K562 (cell line): ENCODE measurements at regions not wholly inside any gene's neighbourhood (a gene's known extent, or its start where the extent isn't known, plus 50 kb on each side); places are given as distances from the start of the nearest gene placed in this dataset.

ENCODE experiments used
- ATAC-seq: fragments of 200-7000 bp; cut with Tn5 transposase; 3 replicates; pipeline ENCODE4 v1.9.1; 2020; ENCODE audit warnings: moderate library complexity
- BruUV-seq: library from RNA; stranded (reverse); fragments of 400-500 nt; replicated peaks from 2 replicates; lab custom pipeline; 2021; lab: Mats Ljungman, UMichigan
- CTCF ChIA-PET: fragments of 300-600 bp; formaldehyde crosslinking; extraction: SDS; loops from one replicate; lab custom pipeline; 2021; ENCODE audit warnings: low intra/inter-chr PET ratio; lab: Yijun Ruan, JAX
- POLR2A ChIA-PET: fragments of 300-600, 350-650 bp; sonication (Branson Sonifier 250); formaldehyde crosslinking; extraction: SDS; loops from one replicate; lab custom pipeline; 2021; ENCODE audit warnings: antibody characterized with exemption, inconsistent platforms; lab: Yijun Ruan, JAX
- DNase-seq, 4 experiments: peaks; one replicate each; pipeline versions ENCODE4 v3.0.0 to v3.0.0-alpha.2; 2011 to 2018; ENCODE audit warnings: low spot score in 3 of 4, mixed read lengths in 3 of 4; ENCODE audit errors: extremely low read depth in 1 of 4
- FAIRE-seq: peaks from 2 replicates; lab custom pipeline; 2011; peaks lifted over from hg19 to GRCh38; lab: Jason Lieb, UNC
- H2AFZ ChIP-seq: 2 replicates; pipeline ENCODE4 v1.6.0; 2011; ENCODE audit warnings: low read depth, low read length, control low read depth, inconsistent platforms
- H3K27ac ChIP-seq: fragments of 200-600 bp; 3 replicates; pipeline ENCODE4 v1.8.0; 2011; ENCODE audit warnings: low read depth, mild to moderate bottlenecking, control low read depth, inconsistent platforms, low read length, moderate library complexity, mixed read lengths; ENCODE audit errors: extremely low read depth
- H3K27me3 ChIP-seq, 2 experiments: fragments of 300-600 bp in 1 of 2; 2 replicates in 1 of 2; 3 replicates in 1 of 2; pipeline versions ENCODE4 v1.6.0 to v1.8.0; 2011; ENCODE audit warnings: inconsistent platforms in 2 of 2, low read length in 2 of 2, mild to moderate bottlenecking in 1 of 2, mixed read lengths in 1 of 2, moderate library complexity in 1 of 2; ENCODE audit not compliant: control insufficient read depth in 2 of 2, insufficient read depth in 2 of 2
- H3K36me3 ChIP-seq: fragments of 300-600 bp; 3 replicates; pipeline ENCODE4 v1.8.0; 2011; ENCODE audit warnings: mild to moderate bottlenecking, low read length, inconsistent platforms; ENCODE audit not compliant: control insufficient read depth, insufficient read depth
- H3K4me1 ChIP-seq, 2 experiments: fragments of 200-600 bp in 1 of 2; replicated peaks in 1 of 2; 2 replicates in 1 of 2; 3 replicates in 1 of 2; pipeline versions ENCODE4 v1.5.1 to v1.8.0; 2011; ENCODE audit warnings: inconsistent platforms in 2 of 2, low read length in 2 of 2, mild to moderate bottlenecking in 1 of 2, mixed read lengths in 1 of 2, moderate library complexity in 1 of 2; ENCODE audit not compliant: control insufficient read depth in 2 of 2, insufficient read depth in 2 of 2
- H3K4me2 ChIP-seq: 2 replicates; pipeline ENCODE4 v1.6.1; 2011; ENCODE audit warnings: low read length, control low read depth, inconsistent platforms, mixed read lengths; ENCODE audit not compliant: insufficient read depth
- H3K4me3 ChIP-seq: fragments of 200-600 bp; sonication (generic), shearing (Covaris generic); 2 replicates; pipeline ENCODE4 v1.5.1; 2016; ENCODE audit warnings: control low read depth, inconsistent platforms
- H3K79me2 ChIP-seq: fragments of 200-600 bp; 3 replicates; pipeline ENCODE4 v1.8.0; 2011; ENCODE audit warnings: low read length, inconsistent platforms; ENCODE audit not compliant: control insufficient read depth, insufficient read depth
- H3K9ac ChIP-seq, 2 experiments: 2 replicates each; pipeline versions ENCODE4 v1.6.0 to v1.6.1; 2011; ENCODE audit warnings: low read depth in 2 of 2, low read length in 2 of 2, control low read depth in 1 of 2, inconsistent platforms in 1 of 2, mild to moderate bottlenecking in 1 of 2, mixed read lengths in 1 of 2; ENCODE audit not compliant: insufficient read depth in 1 of 2
- H3K9me1 ChIP-seq: one replicate; pipeline ENCODE4 v1.6.0; 2011; ENCODE audit warnings: inconsistent platforms, mild to moderate bottlenecking, low read length, moderate library complexity; ENCODE audit not compliant: control insufficient read depth, insufficient read depth
- H3K9me3 ChIP-seq: replicated peaks from 2 replicates; pipeline ENCODE4 v1.5.1; 2011; ENCODE audit warnings: low read depth, low read length, inconsistent platforms; ENCODE audit not compliant: control insufficient read depth, insufficient read depth
- H4K20me1 ChIP-seq: replicated peaks from 2 replicates; pipeline ENCODE4 v1.6.1; 2011; ENCODE audit warnings: low read length, inconsistent platforms, mixed read lengths; ENCODE audit not compliant: control insufficient read depth, insufficient read depth
- ATF1 ChIP-seq, 2 experiments: fragments of 450-650 bp in 1 of 2; IDR thresholded peaks; 2 replicates each; pipeline ENCODE4 v1.6.1; 2016; ENCODE audit warnings: missing compliant biosample characterization in 1 of 2, missing genetic modification characterization in 1 of 2
- DIDO1 ChIP-seq: fragments of 450-650 bp; IDR thresholded peaks from 2 replicates; pipeline ENCODE4 v1.6.1; 2016; ENCODE audit warnings: low read depth, missing biosample characterization, missing genetic modification characterization
- DLX4 ChIP-seq: fragments of 250-450 bp; sonication (Bioruptor Pico); IDR thresholded peaks from 2 replicates; pipeline ENCODE4 v1.6.1; 2021; ENCODE audit warnings: mild to moderate bottlenecking
- HNRNPK ChIP-seq: fragments of 200-400 bp; formaldehyde crosslinking; IDR thresholded peaks from one replicate; pipeline ENCODE4 v1.6.1; 2018; ENCODE audit warnings: mild to moderate bottlenecking, low read depth, low read length; ENCODE audit not compliant: poor library complexity, severe bottlenecking
- TBL1XR1 ChIP-seq, 2 experiments: IDR thresholded peaks; 2 replicates each; pipeline ENCODE4 v1.6.1; 2012; ENCODE audit warnings: improper control_type of control experiment in 2 of 2, low read length in 2 of 2, mild to moderate bottlenecking in 1 of 2
- ZNF395 ChIP-seq: fragments of 200-800 bp; sonication (Bioruptor generic); IDR thresholded peaks from 2 replicates; pipeline ENCODE4 v1.6.1; 2017; ENCODE audit warnings: missing genetic modification characterization, missing compliant biosample characterization
- WGBS: fragments of 100-300 bp; shearing (Covaris generic); methylation state at CpG from one replicate; pipeline ENCODE4 v1.1.6; 2016; ENCODE audit warnings: low coverage, mixed read lengths; ENCODE audit not compliant: insufficient coverage; ENCODE audit errors: missing lambda C conversion rate; 5-methylcytosine and 5-hydroxymethylcytosine counted together
- in situ Hi-C: fragments of 300-500 bp; cut with MboI; formaldehyde crosslinking; loops from 4 replicates; pipeline ENCODE4 v1.15.0; 2018; ENCODE audit warnings: inconsistent platforms, mixed read lengths
- intact Hi-C: fragments of 100-400 bp; cut with micrococcal nuclease; formaldehyde crosslinking; loops from 2 replicates; pipeline ENCODE4 v1.14.2; 2022
- TF ChIP-seq, protein P1 (sequence below), 2 experiments: fragments of 450-650 bp in 1 of 2; sonication (generic) in 1 of 2; formaldehyde crosslinking in 1 of 2; IDR thresholded peaks in 1 of 2; conservative IDR thresholded peaks in 1 of 2; 2 replicates each; pipeline versions ENCODE4 v1.6.1 to v1.8.1; 2016 to 2023; ENCODE audit warnings: mild to moderate bottlenecking in 2 of 2, moderate library complexity in 2 of 2, inconsistent platforms in 1 of 2, missing genetic modification reagents in 1 of 2
- TF ChIP-seq, protein P2 (sequence below), 3 experiments: fragments of 200-800 bp in 1 of 3; fragments of 250-450 bp in 1 of 3; fragments of 450-650 bp in 1 of 3; sonication (Bioruptor Pico) in 1 of 3; sonication (Bioruptor generic) in 1 of 3; formaldehyde crosslinking in 1 of 3; IDR thresholded peaks; 2 replicates each; pipeline versions ENCODE4 v1.6.1 to v1.8.0; 2016 to 2022; ENCODE audit warnings: mild to moderate bottlenecking in 2 of 3, missing genetic modification characterization in 2 of 3, missing compliant biosample characterization in 1 of 3, moderate library complexity in 1 of 3

DNA sequence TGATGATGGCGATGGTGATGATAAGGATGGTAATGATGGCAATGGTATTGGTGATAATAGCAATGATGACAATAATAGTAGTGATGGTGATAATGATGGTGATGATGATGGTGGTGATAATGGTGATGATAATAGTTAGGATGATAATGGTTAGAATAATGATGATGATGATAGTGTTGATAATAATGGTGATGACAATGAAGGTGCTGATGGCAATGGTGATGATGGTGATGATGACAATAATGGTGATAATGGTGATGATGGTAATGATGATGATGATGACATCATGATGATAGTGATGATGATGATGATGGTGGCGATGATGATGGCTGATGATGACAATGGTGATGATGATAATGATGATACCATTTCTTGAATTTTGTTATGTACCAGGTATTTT lies 309.9 kb downstream of the MIAT start:
- ChIA-PET CTCF (no interaction called here), POLR2A (no interaction called here)
- no peak for DNase-seq
- Histone ChIP-seq H3K27me3 (no peaks in the 10 kb centered on the region), H3K27ac (no peak overlapping the region), H2AFZ (no peak overlapping the region), H3K4me2 (no peak overlapping the region), H3K9ac (no peak overlapping the region), H3K4me1 (no peaks in the 10 kb centered on the region), H3K9me1 (no peaks in the 10 kb centered on the region), H3K4me3 (no peak overlapping the region), H4K20me1 (no peaks in the 10 kb centered on the region), H3K79me2 (no peaks in the 10 kb centered on the region), H3K36me3 (no peaks in the 10 kb centered on the region), H3K9me3 (no peaks in the 10 kb centered on the region)
- in situ Hi-C loops, result no loop called here
- no peak for FAIRE-seq
- intact Hi-C loops, result no loop called here
- 4% methylated on average over 2 of the region's 2 CpGs for WGBS
- TF ChIP-seq ATF1 (CRISPR knock-in tag; IDR thresholded peaks at IDR 0.05) (no peak), ATF1 (tag; IDR thresholded peaks at IDR 0.05) (peak; percentile 55), TBL1XR1 (IDR thresholded peaks at IDR 0.05; ENCODE audit: low read length in 2 of 2) (no peak), HNRNPK (no peak), DIDO1 (tag) (no peak), DLX4 (CRISPR knock-in tag) (no peak), ZNF395 (CRISPR knock-in tag) (no peak)
- TF ChIP-seq, protein P1, sequence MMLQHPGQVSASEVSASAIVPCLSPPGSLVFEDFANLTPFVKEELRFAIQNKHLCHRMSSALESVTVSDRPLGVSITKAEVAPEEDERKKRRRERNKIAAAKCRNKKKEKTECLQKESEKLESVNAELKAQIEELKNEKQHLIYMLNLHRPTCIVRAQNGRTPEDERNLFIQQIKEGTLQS (IDR thresholded peaks at IDR 0.05), result peak; percentile 66; the same call in 1 of the 2 replicates
- TF ChIP-seq, protein P1 (CRISPR knock-in tag; conservative IDR thresholded peaks at IDR 0.05), result no peak
- TF ChIP-seq, protein P2, sequence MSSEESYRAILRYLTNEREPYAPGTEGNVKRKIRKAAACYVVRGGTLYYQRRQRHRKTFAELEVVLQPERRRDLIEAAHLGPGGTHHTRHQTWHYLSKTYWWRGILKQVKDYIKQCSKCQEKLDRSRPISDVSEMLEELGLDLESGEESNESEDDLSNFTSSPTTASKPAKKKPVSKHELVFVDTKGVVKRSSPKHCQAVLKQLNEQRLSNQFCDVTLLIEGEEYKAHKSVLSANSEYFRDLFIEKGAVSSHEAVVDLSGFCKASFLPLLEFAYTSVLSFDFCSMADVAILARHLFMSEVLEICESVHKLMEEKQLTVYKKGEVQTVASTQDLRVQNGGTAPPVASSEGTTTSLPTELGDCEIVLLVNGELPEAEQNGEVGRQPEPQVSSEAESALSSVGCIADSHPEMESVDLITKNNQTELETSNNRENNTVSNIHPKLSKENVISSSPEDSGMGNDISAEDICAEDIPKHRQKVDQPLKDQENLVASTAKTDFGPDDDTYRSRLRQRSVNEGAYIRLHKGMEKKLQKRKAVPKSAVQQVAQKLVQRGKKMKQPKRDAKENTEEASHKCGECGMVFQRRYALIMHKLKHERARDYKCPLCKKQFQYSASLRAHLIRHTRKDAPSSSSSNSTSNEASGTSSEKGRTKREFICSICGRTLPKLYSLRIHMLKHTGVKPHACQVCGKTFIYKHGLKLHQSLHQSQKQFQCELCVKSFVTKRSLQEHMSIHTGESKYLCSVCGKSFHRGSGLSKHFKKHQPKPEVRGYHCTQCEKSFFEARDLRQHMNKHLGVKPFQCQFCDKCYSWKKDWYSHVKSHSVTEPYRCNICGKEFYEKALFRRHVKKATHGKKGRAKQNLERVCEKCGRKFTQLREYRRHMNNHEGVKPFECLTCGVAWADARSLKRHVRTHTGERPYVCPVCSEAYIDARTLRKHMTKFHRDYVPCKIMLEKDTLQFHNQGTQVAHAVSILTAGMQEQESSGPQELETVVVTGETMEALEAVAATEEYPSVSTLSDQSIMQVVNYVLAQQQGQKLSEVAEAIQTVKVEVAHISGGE (CRISPR knock-in tag; IDR thresholded peaks at IDR 0.05), result no peak
- no TSS peak for BruUV-seq
- no peak for ATAC-seq
